Activated T-cell treated with anti-CD3 and anti-CD28 coated beads, Interleukin-2, amount 50 U/mL, for 72 hours (primary cell): ENCODE measurements at regions not wholly inside any gene's neighbourhood (a gene's known extent, or its start where the extent isn't known, plus 50 kb on each side); places are given as distances from the start of the nearest gene placed in this dataset.
"Not testable (repeated sequence)": the region's sequence is repeated elsewhere in the genome, so short reads cannot be mapped to it uniquely, and the experiment has no call there.

Source experiments
- ATAC-seq, 2 donors: fragments of 150-1000 bp; cut with Tn5 transposase; replicated peaks in 1 of 2; 2 replicates each; pipeline ENCODE4 v1.10.0; 2021; ENCODE audit warnings: moderate library complexity in 2 of 2, mild to moderate bottlenecking in 1 of 2
- DNase-seq, 2 donors: peaks; one replicate each; pipeline ENCODE4 v3.0.0; 2021 to 2022; ENCODE audit warnings: mixed read lengths in 1 of 2
- H3K27ac Mint-ChIP-seq: one replicate; pipeline ENCODE4 v1.8.0; 2022; ENCODE audit warnings: mild to moderate bottlenecking, moderate library complexity, mixed read lengths
- H3K27me3 Mint-ChIP-seq: one replicate; pipeline ENCODE4 v1.8.0; 2022; ENCODE audit warnings: low read depth, mixed read lengths
- H3K36me3 Mint-ChIP-seq, 2 donors: one replicate each; pipeline ENCODE4 v1.8.0; 2022; ENCODE audit warnings: mixed read lengths in 2 of 2, mild to moderate bottlenecking in 1 of 2; ENCODE audit not compliant: insufficient read depth in 2 of 2
- H3K4me1 Mint-ChIP-seq: one replicate; pipeline ENCODE4 v1.8.0; 2022; ENCODE audit warnings: low read depth, mixed read lengths
- H3K4me3 Mint-ChIP-seq, 2 donors: one replicate each; pipeline ENCODE4 v1.8.0; 2022; ENCODE audit warnings: mild to moderate bottlenecking in 2 of 2, mixed read lengths in 2 of 2, moderate library complexity in 2 of 2
- H3K9me3 Mint-ChIP-seq, 2 donors: one replicate each; pipeline ENCODE4 v1.8.0; 2022; ENCODE audit warnings: mixed read lengths in 2 of 2

DNA sequence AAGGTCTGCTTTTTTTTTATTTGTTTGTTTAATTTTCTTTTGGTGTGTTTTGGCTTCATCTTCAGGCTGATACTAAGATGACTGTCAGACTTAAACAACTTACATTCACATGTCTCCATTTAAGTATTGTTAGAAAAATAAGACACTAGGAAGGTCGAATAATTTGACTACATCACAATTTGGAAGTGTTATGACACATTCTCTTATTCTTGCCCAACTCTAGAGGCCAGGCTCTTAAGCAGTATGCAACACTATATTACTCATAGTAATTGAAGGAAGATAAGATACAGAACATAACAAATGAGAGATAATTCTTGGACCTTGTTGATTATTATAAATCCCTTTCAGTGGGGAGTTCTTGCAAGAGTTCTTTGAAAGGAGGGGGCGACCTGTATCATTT, 295.3 kb upstream of the COL3A1 start:
- Mint-ChIP-seq H3K27ac (no peak overlapping the region), H3K27me3 (no peaks in the 10 kb centered on the region), H3K4me3 (no peak overlapping the region), H3K36me3 (no peaks in the 10 kb centered on the region), H3K9me3 (peaks cover 1 to 2% of the 10 kb centered on the region in 2 donors), H3K4me1 (no peaks in the 10 kb centered on the region)
- ATAC-seq: no peak
- no peak for DNase-seq

DNA sequence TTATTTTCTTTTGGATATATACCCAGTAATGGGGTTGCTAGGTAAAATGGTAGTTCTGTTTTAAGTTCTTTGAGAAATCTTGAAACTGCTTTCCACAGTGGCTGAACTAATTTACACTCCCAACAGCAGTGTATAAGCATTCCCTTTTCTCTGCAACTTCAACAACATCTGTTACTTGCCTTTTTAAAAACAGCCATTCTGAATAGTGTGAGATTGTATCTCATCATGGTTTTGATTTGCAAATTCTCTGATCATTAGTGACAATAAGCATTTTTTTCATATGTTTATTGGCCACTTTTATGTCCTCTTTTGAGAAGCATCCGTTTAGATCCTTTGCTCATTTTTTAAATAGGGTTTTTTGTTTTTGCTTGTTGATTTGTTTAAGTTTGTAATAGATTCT, 291.3 kb upstream of the COL3A1 start:
- DNase-seq: no peak

DNA sequence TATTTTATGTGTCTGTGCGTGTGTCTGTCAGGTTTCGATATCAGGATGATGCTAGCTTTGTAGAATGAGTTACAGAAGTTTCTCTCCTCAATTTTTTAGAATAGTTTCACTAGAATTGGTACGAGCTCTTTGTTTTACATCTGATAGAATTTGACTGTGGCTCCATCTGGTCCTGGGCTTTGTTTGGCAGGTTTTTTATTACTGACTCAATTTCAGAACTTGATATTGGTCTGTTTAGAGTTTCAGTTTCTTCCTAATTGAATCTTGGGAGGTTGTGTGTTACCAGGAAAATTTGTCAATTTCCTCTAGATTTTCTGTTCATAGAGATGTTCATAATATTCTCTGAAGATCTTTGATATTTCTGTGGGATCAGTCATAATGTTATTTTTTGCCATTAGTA, 289.4 kb upstream of the COL3A1 start:
- Mint-ChIP-seq H3K4me1 (no peaks in the 10 kb centered on the region), H3K27me3 (no peaks in the 10 kb centered on the region), H3K9me3 (peaks cover 7 to 12% of the 10 kb centered on the region in 2 donors), H3K27ac (no peak overlapping the region), H3K4me3 (no peak overlapping the region), H3K36me3 (no peaks in the 10 kb centered on the region)
- ATAC-seq (no peak), DNase-seq (no peak)

More for the DNA sequence above, 291.3 kb upstream of the COL3A1 start:
- H3K36me3 Mint-ChIP-seq: no peaks in the 10 kb centered on the region
- H3K27ac Mint-ChIP-seq: no peak overlapping the region
- H3K27me3 Mint-ChIP-seq: no peaks in the 10 kb centered on the region
- no peak for ATAC-seq
- H3K4me3 Mint-ChIP-seq: no peak overlapping the region
- H3K4me1 Mint-ChIP-seq: no peaks in the 10 kb centered on the region
- H3K9me3 Mint-ChIP-seq: peaks cover 5 to 6% of the 10 kb centered on the region in 2 donors

DNA sequence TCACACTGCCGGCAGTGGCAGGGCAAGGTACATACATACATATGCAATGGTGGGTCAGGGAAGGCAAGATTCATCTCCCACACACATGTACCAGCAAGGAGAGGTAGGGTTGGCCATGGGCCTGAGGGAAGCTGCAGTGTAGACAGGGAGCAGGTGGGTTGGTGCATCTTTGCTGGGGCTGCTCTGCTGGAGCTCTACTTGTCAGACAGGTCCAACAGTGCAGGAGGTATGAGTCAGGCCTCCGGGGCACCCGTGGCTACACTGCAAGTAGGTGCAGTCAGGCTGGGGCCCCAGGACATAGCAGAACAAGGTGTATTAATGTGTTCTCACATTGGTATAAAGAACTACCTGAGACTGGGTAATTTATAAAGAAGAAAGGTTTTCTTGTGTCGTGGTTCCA, 281.1 kb upstream of the COL3A1 start:
- Mint-ChIP-seq H3K27ac (no peak overlapping the region), H3K27me3 (no peaks in the 10 kb centered on the region), H3K36me3 (no peaks in the 10 kb centered on the region), H3K4me3 (no peak overlapping the region), H3K9me3 (peaks cover 3 to 10% of the 10 kb centered on the region in 2 donors), H3K4me1 (no peaks in the 10 kb centered on the region)
- DNase-seq (no peak), ATAC-seq (no peak)

DNA sequence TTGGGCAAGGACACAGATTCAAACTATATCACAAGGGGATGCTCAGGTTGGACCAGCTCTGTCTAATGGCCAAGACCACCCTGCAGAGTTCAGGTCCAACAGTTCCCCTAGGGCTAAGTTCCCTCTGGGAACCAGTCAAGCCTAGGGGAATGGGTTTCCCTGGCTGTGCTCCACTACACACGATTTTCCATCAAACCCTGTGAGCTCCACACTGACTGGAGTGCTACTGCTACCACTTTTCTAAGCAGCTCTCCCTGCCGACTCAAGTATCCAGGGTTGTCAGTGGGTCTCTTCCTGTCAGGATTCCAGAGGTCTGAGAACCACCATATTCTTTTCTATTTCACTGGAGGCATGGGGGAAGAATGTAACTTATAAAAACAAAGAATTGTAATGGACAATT, 280.4 kb upstream of the COL3A1 start:
- Mint-ChIP-seq H3K27ac (no peak overlapping the region), H3K27me3 (no peaks in the 10 kb centered on the region), H3K4me3 (no peak overlapping the region), H3K4me1 (no peaks in the 10 kb centered on the region), H3K36me3 (no peaks in the 10 kb centered on the region), H3K9me3 (peaks cover 3 to 7% of the 10 kb centered on the region in 2 donors)
- ATAC-seq (no peak), DNase-seq (no peak)

DNA sequence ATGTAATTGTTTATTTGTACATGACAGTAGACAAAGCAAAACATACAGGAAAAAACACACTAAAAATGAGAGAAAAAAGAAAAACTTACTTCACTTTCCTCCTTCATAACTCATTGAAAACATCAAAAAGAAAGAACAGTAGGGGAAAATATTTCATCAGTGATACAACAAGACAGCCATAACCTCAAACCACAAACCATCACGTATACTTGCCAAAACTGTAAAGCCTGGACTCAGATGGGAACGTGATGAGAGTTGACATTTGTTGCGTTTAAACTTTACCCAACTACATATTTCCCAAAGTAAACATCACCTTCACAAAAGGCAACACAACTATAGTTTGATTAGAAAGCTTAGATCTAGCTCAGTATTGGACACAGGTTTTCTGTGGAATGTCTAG, 278.2 kb upstream of the COL3A1 start:
- H3K36me3 Mint-ChIP-seq: no peaks in the 10 kb centered on the region
- H3K4me3 Mint-ChIP-seq: no peak overlapping the region
- H3K27ac Mint-ChIP-seq: no peak overlapping the region
- H3K9me3 Mint-ChIP-seq: peaks cover 3 to 7% of the 10 kb centered on the region in 2 donors
- H3K4me1 Mint-ChIP-seq: no peaks in the 10 kb centered on the region
- DNase-seq: no peak
- ATAC-seq: no peak
- H3K27me3 Mint-ChIP-seq: no peaks in the 10 kb centered on the region

DNA sequence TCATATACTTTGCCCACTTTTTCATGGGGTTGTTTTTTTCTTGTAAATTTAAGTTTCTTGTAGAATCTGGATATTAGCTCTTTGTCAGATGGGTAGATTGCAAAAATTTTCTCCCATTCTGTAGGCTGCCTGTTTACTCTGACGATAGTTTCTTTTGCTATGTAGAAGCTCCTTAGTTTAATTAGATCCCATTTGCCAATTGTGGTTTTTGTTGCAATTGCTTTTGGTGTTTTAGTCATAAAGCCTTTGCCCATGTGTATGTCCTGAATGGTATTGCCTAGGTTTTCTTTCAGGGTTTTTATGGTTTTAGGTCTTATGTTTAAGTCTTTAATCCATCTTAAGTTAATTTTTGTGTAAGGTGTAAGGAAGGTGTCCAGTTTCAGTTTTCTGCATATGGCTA, 276.0 kb upstream of the COL3A1 start:
- not testable (repeated sequence) for H3K9me3 Mint-ChIP-seq, H3K27me3 Mint-ChIP-seq, DNase-seq, H3K4me3 Mint-ChIP-seq, ATAC-seq, H3K27ac Mint-ChIP-seq, H3K4me1 Mint-ChIP-seq, H3K36me3 Mint-ChIP-seq

DNA sequence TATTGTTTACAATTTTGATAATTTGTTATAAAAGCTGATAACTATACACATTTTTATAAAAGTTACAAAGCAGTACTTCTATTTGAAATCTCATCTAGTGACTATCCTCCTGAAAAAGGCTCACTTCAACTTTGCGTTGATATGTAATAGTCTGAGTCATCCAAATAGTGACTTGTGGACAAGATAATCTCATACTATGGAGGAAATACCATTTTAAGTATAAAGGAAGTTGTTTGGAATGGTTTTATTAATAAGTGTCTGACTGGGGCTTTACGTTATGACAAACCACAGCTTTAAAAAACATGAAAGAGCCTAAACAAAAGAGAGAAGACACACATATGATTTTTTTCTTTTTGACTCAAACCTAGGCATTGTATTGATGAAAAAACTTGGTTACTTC, 272.3 kb upstream of the COL3A1 start:
- H3K27ac Mint-ChIP-seq: no peak overlapping the region
- ATAC-seq (no peak), DNase-seq (no peak)
- H3K27me3 Mint-ChIP-seq: no peaks in the 10 kb centered on the region
- H3K9me3 Mint-ChIP-seq: peaks cover 3% of the 10 kb centered on the region in 2 donors
- H3K36me3 Mint-ChIP-seq: no peaks in the 10 kb centered on the region
- no peak overlapping the region for H3K4me3 Mint-ChIP-seq
- H3K4me1 Mint-ChIP-seq: no peaks in the 10 kb centered on the region

DNA sequence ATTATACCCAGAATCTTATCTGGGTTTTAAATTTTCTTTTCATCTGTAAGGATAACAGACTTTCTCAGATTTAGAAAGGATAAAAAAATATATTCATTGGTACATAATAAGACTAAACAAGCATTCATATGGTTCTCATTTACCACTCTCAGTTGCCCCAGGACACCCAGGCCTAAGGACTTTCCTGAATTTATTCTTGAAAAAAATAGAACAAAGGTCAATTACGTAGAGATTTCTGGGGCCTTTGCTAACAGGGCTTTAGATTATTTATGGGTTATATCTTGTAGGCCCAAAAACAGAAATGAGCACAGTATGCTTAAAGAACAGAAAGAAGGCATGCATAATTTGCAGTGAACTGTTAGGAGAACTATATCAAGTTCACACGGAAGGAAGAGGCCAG, 269.0 kb upstream of the COL3A1 start:
- H3K9me3 Mint-ChIP-seq: peaks cover 4 to 6% of the 10 kb centered on the region in 2 donors
- DNase-seq: no peak
- H3K4me3 Mint-ChIP-seq: no peak overlapping the region
- H3K27ac Mint-ChIP-seq: no peak overlapping the region
- H3K36me3 Mint-ChIP-seq: no peaks in the 10 kb centered on the region
- H3K4me1 Mint-ChIP-seq: no peaks in the 10 kb centered on the region
- no peak for ATAC-seq
- H3K27me3 Mint-ChIP-seq: no peaks in the 10 kb centered on the region

DNA sequence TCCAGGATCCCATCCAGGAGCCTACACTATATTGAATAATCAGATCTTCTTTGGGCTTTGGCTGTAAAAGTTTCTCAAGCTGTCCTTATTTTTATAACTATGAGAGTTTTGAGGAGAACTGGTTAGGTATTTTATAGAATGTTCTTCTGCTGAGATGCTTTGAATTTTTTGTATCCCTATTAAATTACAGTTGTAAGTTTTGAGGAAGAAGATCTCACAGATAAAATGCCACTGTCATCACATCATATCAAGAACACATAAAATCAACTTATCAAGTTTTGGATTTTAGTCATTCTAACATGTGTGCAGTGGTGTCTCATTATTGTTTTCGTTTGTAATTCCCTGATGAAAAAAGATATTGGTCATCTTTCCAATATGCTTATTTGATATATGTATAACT, 260.2 kb upstream of the COL3A1 start:
- peaks cover 0 to 3% of the 10 kb centered on the region in 2 donors for H3K36me3 Mint-ChIP-seq
- peaks cover 8% of the 10 kb centered on the region in 2 donors for H3K9me3 Mint-ChIP-seq
- no peaks in the 10 kb centered on the region for H3K27me3 Mint-ChIP-seq
- no peak for ATAC-seq
- H3K4me1 Mint-ChIP-seq: no peaks in the 10 kb centered on the region
- H3K4me3 Mint-ChIP-seq: no peak overlapping the region
- DNase-seq: no peak
- H3K27ac Mint-ChIP-seq: no peak overlapping the region

DNA sequence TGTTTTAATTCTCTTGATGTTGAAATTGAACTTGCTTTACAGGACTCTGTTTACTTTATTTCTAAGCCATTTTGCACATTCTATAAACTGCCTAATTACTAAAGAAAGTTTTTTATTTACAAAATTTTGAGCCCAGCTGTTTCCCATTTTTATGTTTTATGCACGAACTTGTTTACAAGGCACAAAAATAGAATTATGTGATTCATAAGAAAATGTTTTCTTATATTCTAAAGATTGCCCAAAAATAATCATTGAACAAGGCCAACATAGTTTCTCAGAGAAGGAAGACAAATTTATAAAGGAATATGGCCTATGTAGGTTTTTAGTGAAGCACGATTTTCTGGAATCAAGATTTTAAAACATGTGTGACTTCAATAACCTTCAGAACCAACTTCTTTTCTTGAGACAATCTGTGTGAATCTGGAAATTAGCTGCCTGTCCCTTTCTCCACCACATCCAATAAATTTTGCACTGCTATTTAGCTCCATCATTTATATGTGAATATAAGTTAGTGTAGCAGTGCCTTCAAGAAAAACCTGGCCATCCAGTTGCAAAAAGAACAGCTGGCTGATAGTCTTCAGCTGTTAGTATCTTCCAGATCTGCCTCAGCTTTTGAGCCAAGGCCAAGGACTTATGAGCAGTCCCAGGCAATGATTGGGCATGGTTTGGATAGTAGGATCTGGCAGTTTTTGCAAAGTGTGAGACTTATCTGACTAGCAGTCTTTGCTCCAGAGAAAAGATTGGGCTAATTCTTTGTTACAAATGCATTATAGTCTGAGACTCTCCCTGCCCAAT, 253.2 kb upstream of the COL3A1 start:
- ATAC-seq: no peak

DNA sequence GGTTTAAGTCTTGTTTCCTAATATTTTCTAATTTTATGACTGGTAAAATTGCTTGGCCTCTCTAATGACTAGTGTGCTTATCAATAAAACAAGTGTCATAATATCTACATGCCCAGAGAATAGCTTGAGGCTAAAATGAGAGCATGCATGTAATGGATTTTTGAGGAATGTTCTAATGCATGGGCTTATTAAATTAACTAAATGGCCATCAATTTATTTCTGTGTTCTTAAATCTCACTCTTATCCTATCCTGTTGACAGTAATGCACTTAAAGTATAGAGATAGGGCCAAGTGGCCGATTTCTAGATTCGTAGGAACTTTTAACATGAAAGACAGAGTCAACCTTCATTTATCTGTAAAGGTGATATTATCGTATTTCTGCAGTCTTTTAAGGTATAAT, 252.4 kb upstream of the COL3A1 start:
- no peaks in the 10 kb centered on the region for H3K36me3 Mint-ChIP-seq
- no peaks in the 10 kb centered on the region for H3K27me3 Mint-ChIP-seq
- H3K4me1 Mint-ChIP-seq: no peaks in the 10 kb centered on the region
- H3K9me3 Mint-ChIP-seq: peaks cover 0 to 4% of the 10 kb centered on the region in 2 donors
- no peak overlapping the region for H3K27ac Mint-ChIP-seq
- DNase-seq (no peak), ATAC-seq (no peak)
- no peak overlapping the region for H3K4me3 Mint-ChIP-seq

More for the DNA sequence above, 253.2 kb upstream of the COL3A1 start:
- H3K9me3 Mint-ChIP-seq: peaks cover 0 to 5% of the 10 kb centered on the region in 2 donors
- no peaks in the 10 kb centered on the region for H3K36me3 Mint-ChIP-seq
- H3K27ac Mint-ChIP-seq: no peak overlapping the region
- H3K4me1 Mint-ChIP-seq: no peaks in the 10 kb centered on the region
- DNase-seq: no peak
- no peaks in the 10 kb centered on the region for H3K27me3 Mint-ChIP-seq
- no peak overlapping the region for H3K4me3 Mint-ChIP-seq

DNA sequence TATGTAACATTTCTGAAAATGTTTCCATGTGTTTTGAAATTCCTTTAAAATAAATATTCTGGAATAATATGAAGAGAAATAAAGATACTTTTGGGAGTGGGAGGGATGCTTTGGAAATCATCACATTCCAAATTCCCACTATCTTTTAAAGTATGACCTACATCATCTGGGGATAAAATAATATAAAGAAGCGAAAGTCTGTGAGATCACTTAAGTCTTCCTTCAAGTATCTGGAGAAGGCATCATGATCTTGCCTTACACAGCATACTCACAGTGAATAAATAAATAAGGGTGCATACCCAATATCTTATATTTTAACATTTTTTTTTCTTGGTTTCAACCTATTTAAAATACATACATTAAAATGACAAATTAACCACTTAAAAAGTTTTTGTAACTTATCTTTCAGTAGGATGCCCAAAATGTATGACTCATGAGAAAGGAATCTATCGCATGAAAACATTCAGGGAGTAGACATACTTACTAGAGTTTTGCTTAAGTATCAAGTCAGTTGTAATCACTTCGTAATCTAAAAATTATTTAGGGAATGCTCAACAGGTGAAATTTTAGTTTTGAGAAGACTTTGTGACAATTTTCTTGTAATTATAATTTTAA, 248.3 kb upstream of the COL3A1 start:
- Mint-ChIP-seq H3K9me3 (peaks cover 0 to 3% of the 10 kb centered on the region in 2 donors), H3K4me1 (no peaks in the 10 kb centered on the region), H3K27ac (no peak overlapping the region), H3K4me3 (no peak overlapping the region), H3K36me3 (no peaks in the 10 kb centered on the region), H3K27me3 (no peaks in the 10 kb centered on the region)
- DNase-seq (no peak), ATAC-seq (no peak)
